HepG2 (cell line): ENCODE measurements at regions not wholly inside any gene's neighbourhood (a gene's known extent, or its start where the extent isn't known, plus 50 kb on each side); places are given as distances from the start of the nearest gene placed in this dataset.

Experiments
- BCLAF1 ChIP-seq: fragments of 450-650 bp; IDR thresholded peaks from 2 replicates; pipeline ENCODE4 v1.6.1; 2017; ENCODE audit warnings: mild to moderate bottlenecking
- EEA1 ChIP-seq: sonication (generic); formaldehyde crosslinking; IDR thresholded peaks from 2 replicates; pipeline ENCODE4 v1.5.1; 2020; ENCODE audit warnings: mild to moderate bottlenecking, missing genetic modification reagents, borderline replicate concordance
- FOXC1 ChIP-seq: sonication (generic); formaldehyde crosslinking; IDR thresholded peaks from 2 replicates; pipeline ENCODE4 v1.8.0; 2022; ENCODE audit warnings: mild to moderate bottlenecking, missing genetic modification reagents, borderline replicate concordance
- IRX3 ChIP-seq: sonication (generic); formaldehyde crosslinking; IDR thresholded peaks from 2 replicates; pipeline ENCODE4 v1.8.1; 2023; ENCODE audit warnings: mild to moderate bottlenecking, low read depth, missing genetic modification reagents, borderline replicate concordance
- NCOA2 ChIP-seq: sonication (generic); formaldehyde crosslinking; IDR thresholded peaks from 2 replicates; pipeline ENCODE4 v1.8.0; 2022; ENCODE audit warnings: inconsistent platforms
- NR3C1 ChIP-seq: sonication (generic); formaldehyde crosslinking; IDR thresholded peaks from 2 replicates; pipeline ENCODE4 v1.4.0; 2020; ENCODE audit warnings: missing genetic modification reagents
- PHB2 ChIP-seq: fragments of 450-650 bp; IDR thresholded peaks from 2 replicates; pipeline ENCODE4 v1.6.1; 2018; ENCODE audit not compliant: partially characterized antibody
- PHF8 ChIP-seq: sonication (generic); formaldehyde crosslinking; IDR thresholded peaks from 2 replicates; pipeline ENCODE4 v1.5.0; 2020; ENCODE audit warnings: missing genetic modification reagents
- ZBTB3 ChIP-seq: sonication (generic); formaldehyde crosslinking; IDR thresholded peaks from 2 replicates; pipeline ENCODE4 v1.4.0; 2020; ENCODE audit warnings: low read depth, mild to moderate bottlenecking, moderate library complexity, missing genetic modification reagents, borderline replicate concordance
- ZNF605 ChIP-seq: sonication (generic); formaldehyde crosslinking; IDR thresholded peaks from 2 replicates; pipeline ENCODE4 v1.8.0; 2022; ENCODE audit warnings: mild to moderate bottlenecking, missing genetic modification reagents
- ZZZ3 ChIP-seq: sonication (generic); formaldehyde crosslinking; IDR thresholded peaks from 2 replicates; pipeline ENCODE4 v1.4.0; 2020; ENCODE audit warnings: missing genetic modification reagents, mild to moderate bottlenecking, borderline replicate concordance

- TF ChIP-seq ZBTB3 = no peak
- TF ChIP-seq PHB2 = no peak
- TF ChIP-seq ZNF605 (CRISPR knock-in tag) = no peak
- TF ChIP-seq NR3C1 (CRISPR knock-in tag) = no peak
- TF ChIP-seq IRX3 = no peak
- no peak for TF ChIP-seq NCOA2 (CRISPR knock-in tag)
- no peak for TF ChIP-seq ZZZ3
- TF ChIP-seq PHF8 (CRISPR knock-in tag) = no peak
- TF ChIP-seq EEA1 (CRISPR knock-in tag) = no peak
- TF ChIP-seq BCLAF1 = no peak
- no peak for TF ChIP-seq FOXC1 (CRISPR knock-in tag)
Measured at GRCh38 chr9:134497283-134497860, 144.2 kb upstream of the COL5A1 start.
